ENCODE measurements at regions not wholly inside any gene's neighbourhood (a gene's known extent, or its start where the extent isn't known, plus 50 kb on each side); places are given as distances from the start of the nearest gene placed in this dataset.

DNA sequence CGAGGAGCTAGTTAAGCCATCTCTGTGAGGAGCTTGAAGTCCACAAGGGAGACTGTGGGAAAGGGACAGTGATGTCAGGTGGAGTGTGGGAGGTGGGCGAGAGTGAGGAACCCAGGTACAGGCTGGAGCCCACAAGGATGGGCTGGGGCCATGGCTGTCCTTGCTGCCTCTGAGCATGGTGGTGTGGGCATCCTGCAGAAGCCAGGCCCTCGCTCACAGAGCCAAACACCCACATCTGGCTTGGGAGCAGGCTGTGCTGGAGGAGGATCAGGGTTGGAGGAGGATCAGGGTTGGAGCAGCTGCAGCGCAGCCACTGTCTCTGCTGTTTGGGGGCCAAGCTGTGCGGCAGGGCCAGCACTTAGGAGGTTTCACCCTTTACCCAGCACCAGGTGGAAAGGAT is 58.2 kb upstream of the ENPP7 start:
- Histone ChIP-seq H2BK5ac (ENCODE audit: insufficient read length, low read length) (no peak overlapping the region), H3K27ac (ENCODE audit: insufficient read length, low read depth, low read length) (no peak overlapping the region), H2BK20ac (ENCODE audit: low read depth, low read length, poor library complexity, severe bottlenecking) (no peak overlapping the region), H3K4me1 (ENCODE audit: insufficient read depth, low read length) (no peaks in the 10 kb centered on the region; the same call in 1 of the 2 replicates), H3T11ph (ENCODE audit: low read length) (no peak overlapping the region), H2AFZ (ENCODE audit: low read length) (no peak overlapping the region), H3K9ac (ENCODE audit: extremely low read depth, insufficient read length, low read length) (no peak overlapping the region), H3K23ac (ENCODE audit: insufficient read length, low read depth, low read length) (no peak overlapping the region), H2BK120ac (ENCODE audit: low read depth, low read length, poor library complexity, severe bottlenecking) (no peak overlapping the region), H4K20me1 (ENCODE audit: control insufficient read depth, insufficient read depth, insufficient read length) (no peaks in the 10 kb centered on the region), H2BK12ac (ENCODE audit: insufficient read length, low read depth, low read length) (no peak overlapping the region), H3K27me3 (ENCODE audit: insufficient read depth, low read length) (no peaks in the 10 kb centered on the region), H3K79me1 (ENCODE audit: insufficient read depth, low read depth, low read length, poor library complexity, severe bottlenecking) (no peaks in the 10 kb centered on the region), H3K4me2 (ENCODE audit: insufficient read depth, insufficient read length, low read length) (no peak overlapping the region), H4K91ac (ENCODE audit: insufficient read length, low read depth, low read length) (no peak overlapping the region), H3K18ac (ENCODE audit: insufficient read length, low read depth, low read length) (no peak overlapping the region), H3K14ac (ENCODE audit: insufficient read depth, low read length) (peak overlapping the region; percentile 15; the same call in 1 of the 2 replicates), H3K56ac (ENCODE audit: insufficient read length, low read depth, low read length) (no peak overlapping the region), H4K8ac (replicated peaks; ENCODE audit: insufficient read length, low read depth, low read length) (no peak overlapping the region), H3K4ac (ENCODE audit: low read depth, low read length) (no peak overlapping the region), H4K5ac (ENCODE audit: insufficient read length, low read depth, low read length) (no peak overlapping the region), H2AK5ac (ENCODE audit: insufficient read length, low read length) (no peak overlapping the region), H3K9me3 (ENCODE audit: control insufficient read depth, low read depth, low read length) (no peaks in the 10 kb centered on the region), H2BK15ac (ENCODE audit: low read depth, low read length) (no peak overlapping the region), H3K79me2 (ENCODE audit: insufficient read depth, low read length) (no peaks in the 10 kb centered on the region), H3K23me2 (ENCODE audit: insufficient read length, low read depth, low read length, poor library complexity, severe bottlenecking) (no peaks in the 10 kb centered on the region)
- H3K4me1 Mint-ChIP-seq, result peaks cover 11 to 31% of the 10 kb centered on the region in 2 experiments
- H3K4me3 Mint-ChIP-seq, result no peak overlapping the region
- DNase-seq, result no peak
- peaks cover 3 to 7% (median 7%) of the 10 kb centered on the region in 3 experiments for H3K36me3 Mint-ChIP-seq (ENCODE audit: insufficient read depth in 1 of 3, low read depth in 3 of 3)
- H3K27me3 Mint-ChIP-seq (ENCODE audit: low read depth), result peaks cover 45% of the 10 kb centered on the region
- H3K9me3 Mint-ChIP-seq, result peaks cover 10 to 11% of the 10 kb centered on the region in 2 experiments
- TF ChIP-seq, protein P1, sequence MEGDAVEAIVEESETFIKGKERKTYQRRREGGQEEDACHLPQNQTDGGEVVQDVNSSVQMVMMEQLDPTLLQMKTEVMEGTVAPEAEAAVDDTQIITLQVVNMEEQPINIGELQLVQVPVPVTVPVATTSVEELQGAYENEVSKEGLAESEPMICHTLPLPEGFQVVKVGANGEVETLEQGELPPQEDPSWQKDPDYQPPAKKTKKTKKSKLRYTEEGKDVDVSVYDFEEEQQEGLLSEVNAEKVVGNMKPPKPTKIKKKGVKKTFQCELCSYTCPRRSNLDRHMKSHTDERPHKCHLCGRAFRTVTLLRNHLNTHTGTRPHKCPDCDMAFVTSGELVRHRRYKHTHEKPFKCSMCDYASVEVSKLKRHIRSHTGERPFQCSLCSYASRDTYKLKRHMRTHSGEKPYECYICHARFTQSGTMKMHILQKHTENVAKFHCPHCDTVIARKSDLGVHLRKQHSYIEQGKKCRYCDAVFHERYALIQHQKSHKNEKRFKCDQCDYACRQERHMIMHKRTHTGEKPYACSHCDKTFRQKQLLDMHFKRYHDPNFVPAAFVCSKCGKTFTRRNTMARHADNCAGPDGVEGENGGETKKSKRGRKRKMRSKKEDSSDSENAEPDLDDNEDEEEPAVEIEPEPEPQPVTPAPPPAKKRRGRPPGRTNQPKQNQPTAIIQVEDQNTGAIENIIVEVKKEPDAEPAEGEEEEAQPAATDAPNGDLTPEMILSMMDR (conservative IDR thresholded peaks at IDR 0.05), result no peak
- 0 out of 7 replicates have a peak overlapping the region, but pooled peaks of 1 of the 3 experiments have one; percentile 31 for H3K27ac Mint-ChIP-seq
- WGBS (ENCODE audit: extremely low coverage, insufficient read length, low lambda C conversion rate), result no CpG with 5 or more reads among the region's 5 CpGs
